Heart right ventricle (tissue), 16 donors: ENCODE measurements at regions not wholly inside any gene's neighbourhood (a gene's known extent, or its start where the extent isn't known, plus 50 kb on each side); places are given as distances from the start of the nearest gene placed in this dataset.

Experiments
- ATAC-seq, 8 donors: fragments of 200-7000 bp; cut with Tn5 transposase; one replicate each; pipeline ENCODE4 v1.9.1; 2020; ENCODE audit warnings: mild to moderate bottlenecking in 8 of 8, moderate library complexity in 8 of 8, moderate number of reproducible peaks in 1 of 8
- DNase-seq, 2 donors: peaks; one replicate each; pipeline ENCODE4 v3.0.0-alpha.2; 2020
- H3K27ac ChIP-seq, 10 donors: fragments of 200-600 bp; sonication (generic) in 2 of 10; one replicate each; pipeline versions ENCODE4 v1.5.0 to v1.8.0; 2020 to 2022; ENCODE audit warnings: mild to moderate bottlenecking in 3 of 10
- H3K27me3 ChIP-seq, 7 donors: fragments of 200-600 bp; one replicate each; pipeline ENCODE4 v1.8.0; 2021 to 2022; ENCODE audit warnings: mild to moderate bottlenecking in 2 of 7
- H3K36me3 ChIP-seq, 9 donors: fragments of 200-600 bp; sonication (generic) in 1 of 9; one replicate each; pipeline versions ENCODE4 v1.5.0 to v1.8.0; 2020 to 2022; ENCODE audit warnings: mild to moderate bottlenecking in 2 of 9
- H3K4me1 ChIP-seq, 9 donors: fragments of 200-600 bp; sonication (generic) in 1 of 9; one replicate each; pipeline versions ENCODE4 v1.5.0 to v1.8.0; 2020 to 2022; ENCODE audit warnings: mild to moderate bottlenecking in 4 of 9
- H3K4me3 ChIP-seq, 10 donors: fragments of 200-600 bp; sonication (generic) in 2 of 10; one replicate each; pipeline versions ENCODE4 v1.5.0 to v1.8.0; 2020 to 2022; ENCODE audit warnings: mild to moderate bottlenecking in 7 of 10, moderate library complexity in 2 of 10
- H3K9me3 ChIP-seq, 11 donors: fragments of 200-600 bp in 10 of 11; sonication (generic) in 2 of 11; one replicate each; pipeline versions ENCODE4 v1.5.0 to v1.8.0; 2013 to 2022; ENCODE audit warnings: mild to moderate bottlenecking in 2 of 11, control low read depth in 1 of 11, moderate library complexity in 1 of 11
- WGBS, 2 donors: extraction: QIAGEN DNeasy Blood & Tissue Kit; methylation state at CpG; one replicate each; pipeline ENCODE4 v1.1.7; 2013; ENCODE audit warnings: inconsistent platforms in 1 of 2; 5-methylcytosine and 5-hydroxymethylcytosine counted together
- intact Hi-C, 10 donors: fragments of 100-400 bp; cut with DNase I; formaldehyde crosslinking; loops; one replicate each; pipeline versions ENCODE4 v1.11.1 to v1.14.2; 2022
- TF ChIP-seq, protein P1 (sequence below), 9 donors: fragments of 200-600 bp; sonication (generic) in 2 of 9; IDR thresholded peaks; one replicate each; pipeline versions ENCODE4 v1.5.0 to v1.8.0; 2021 to 2022; ENCODE audit warnings: antibody characterized with exemption in 9 of 9, mild to moderate bottlenecking in 5 of 9, moderate library complexity in 1 of 9
- donor health status: Arrhythmogenic right ventricular cardiomyopathy.
- donor health status: ischemic (EF 13 %, LVEDD 7.1; RV severe dilation, severe dysfunction).
- donor health status: healthy with polysubstance abuse.
- donor health status: DM: no; HTN: yes; CAD: no.
- donor health status: DM: no; HTN: no; CAD: no.
- donor health status: ischemic (EF 25% LVEDD 6.9; RV normal size, moderate dysfunction).
- donor health status: ischemic (EF 25% LVEDD 5.7; RV mildly dilated, moderate dysfunction).
- donor health status: healthy.
- donor health status: DM: yes; HTN: yes; CAD: no.
- donor health status: Ischemic cardiomyopathy.
- donor health status: ischemic (EF 35%, LVEDD 5.7; RV mildly dilated, moderate dysfunction).
- donor health status: nonischemic (EF 11% LVEDD 7.7; RV severe dilation, severe dysfunction).
- donor health status: DM: yes; HTN: yes; CAD: no.
- donor health status: PGD.
- donor health status: ischemic (EF 29% LVEDD 5.4; RV normal size, mild dysfunction).
- donor health status: nonischemic (EF 23%, LVEDD 6.1; RV moderate dilation, normal function).

DNA sequence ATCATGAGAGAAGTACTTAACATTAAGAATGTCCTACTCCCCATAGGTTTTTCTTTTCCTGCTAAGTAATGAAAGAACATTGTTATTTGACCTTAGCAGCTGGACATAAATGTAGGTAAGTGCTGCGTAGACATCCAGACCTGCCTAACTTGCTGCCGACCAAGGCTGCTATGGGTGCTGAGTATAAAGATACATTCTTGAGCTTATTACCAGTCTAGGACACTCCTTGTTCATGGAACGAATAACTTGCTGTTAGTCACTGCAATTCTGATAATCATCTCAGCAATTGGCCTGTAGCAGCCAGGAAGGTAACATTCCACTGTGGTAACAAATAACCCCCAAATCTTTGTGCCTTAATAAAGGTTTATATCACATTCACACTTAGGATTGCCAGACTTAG is 478.1 kb downstream of the VRK1 start:
- DNase-seq, result no peak
- H3K27me3 ChIP-seq, result peaks cover 0 to 29% (median 10%) of the 10 kb centered on the region in 7 donors
- no peaks in the 10 kb centered on the region for H3K36me3 ChIP-seq
- no peaks in the 10 kb centered on the region for H3K4me1 ChIP-seq
- H3K9me3 ChIP-seq, result no peaks in the 10 kb centered on the region
- ATAC-seq, result no peak
- H3K4me3 ChIP-seq, result no peak overlapping the region
- H3K27ac ChIP-seq, result no peak overlapping the region
- intact Hi-C loops, result no loop called here
- TF ChIP-seq, protein P1, sequence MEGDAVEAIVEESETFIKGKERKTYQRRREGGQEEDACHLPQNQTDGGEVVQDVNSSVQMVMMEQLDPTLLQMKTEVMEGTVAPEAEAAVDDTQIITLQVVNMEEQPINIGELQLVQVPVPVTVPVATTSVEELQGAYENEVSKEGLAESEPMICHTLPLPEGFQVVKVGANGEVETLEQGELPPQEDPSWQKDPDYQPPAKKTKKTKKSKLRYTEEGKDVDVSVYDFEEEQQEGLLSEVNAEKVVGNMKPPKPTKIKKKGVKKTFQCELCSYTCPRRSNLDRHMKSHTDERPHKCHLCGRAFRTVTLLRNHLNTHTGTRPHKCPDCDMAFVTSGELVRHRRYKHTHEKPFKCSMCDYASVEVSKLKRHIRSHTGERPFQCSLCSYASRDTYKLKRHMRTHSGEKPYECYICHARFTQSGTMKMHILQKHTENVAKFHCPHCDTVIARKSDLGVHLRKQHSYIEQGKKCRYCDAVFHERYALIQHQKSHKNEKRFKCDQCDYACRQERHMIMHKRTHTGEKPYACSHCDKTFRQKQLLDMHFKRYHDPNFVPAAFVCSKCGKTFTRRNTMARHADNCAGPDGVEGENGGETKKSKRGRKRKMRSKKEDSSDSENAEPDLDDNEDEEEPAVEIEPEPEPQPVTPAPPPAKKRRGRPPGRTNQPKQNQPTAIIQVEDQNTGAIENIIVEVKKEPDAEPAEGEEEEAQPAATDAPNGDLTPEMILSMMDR (IDR thresholded peaks at IDR 0.05), result no peak
- WGBS, 2 donors, result 79 to 80% methylated on average over 3 of the region's 3 CpGs

GRCh38 chr14:97276573-97276972 is 479.4 kb downstream of the VRK1 start:
- Histone ChIP-seq H3K27ac (no peak overlapping the region), H3K27me3 (peaks cover 0 to 28% (median 10%) of the 10 kb centered on the region in 7 donors), H3K4me1 (no peaks in the 10 kb centered on the region), H3K36me3 (no peaks in the 10 kb centered on the region), H3K9me3 (no peaks in the 10 kb centered on the region), H3K4me3 (no peak overlapping the region)
- 58 to 71% methylated on average over 4 of the region's 4 CpGs for WGBS, 2 donors
- TF ChIP-seq, protein P1 (IDR thresholded peaks at IDR 0.05), result no peak
- DNase-seq (no peak), ATAC-seq (no peak)
- intact Hi-C loops, result no loop called here

DNA sequence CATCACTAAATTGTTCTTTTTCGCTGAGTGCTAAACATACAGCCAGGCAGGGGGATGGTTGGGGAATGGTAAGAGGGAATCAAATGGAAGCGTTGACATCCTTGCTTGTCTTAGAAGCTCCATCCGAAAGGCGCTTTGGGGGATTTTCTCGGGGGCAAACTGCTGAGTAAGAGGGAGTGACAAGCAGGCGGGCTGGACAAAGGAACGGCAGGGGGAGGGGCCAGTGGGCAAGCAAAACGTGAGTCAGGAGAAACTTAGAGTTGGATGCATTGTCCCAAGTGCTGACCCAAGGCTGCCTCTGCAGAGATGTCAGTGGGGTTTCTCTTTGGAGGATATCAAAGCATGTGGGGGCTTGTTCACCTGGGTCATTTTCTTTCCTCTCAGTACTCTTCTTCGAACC is 480.5 kb downstream of the VRK1 start:
- WGBS, 2 donors, result 34 to 40% methylated on average over 9 of the region's 9 CpGs
- TF ChIP-seq, protein P1 (IDR thresholded peaks at IDR 0.05), result no peak
- peaks cover 0 to 27% (median 10%) of the 10 kb centered on the region in 7 donors for H3K27me3 ChIP-seq

DNA sequence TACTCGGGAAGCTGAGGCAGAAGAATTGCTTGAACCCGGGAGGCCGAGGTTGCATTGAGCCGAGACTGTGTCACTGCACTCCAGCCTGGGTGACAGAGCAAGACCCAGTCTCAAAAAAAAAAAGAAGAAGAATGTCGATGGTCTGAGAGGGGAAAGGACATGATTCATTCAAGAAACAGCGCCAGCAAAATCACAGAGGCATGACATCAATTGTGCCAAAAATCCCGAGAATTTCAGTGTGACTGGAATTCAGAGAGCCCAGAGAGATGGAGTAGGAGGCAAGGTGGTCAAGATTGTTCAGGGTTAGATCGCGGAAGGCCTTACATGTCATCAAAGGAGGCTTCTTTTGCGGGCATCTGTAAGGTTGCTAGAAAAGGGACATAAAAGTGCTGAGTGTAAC is 483.3 kb downstream of the VRK1 start:
- no peaks in the 10 kb centered on the region for H3K36me3 ChIP-seq
- DNase-seq, result no peak
- H3K4me1 ChIP-seq, result no peaks in the 10 kb centered on the region
- WGBS, 2 donors, result 82 to 83% methylated on average over 10 of the region's 10 CpGs
- intact Hi-C loops, result no loop called here
- H3K27ac ChIP-seq, result no peak overlapping the region
- no peaks in the 10 kb centered on the region for H3K9me3 ChIP-seq
- H3K27me3 ChIP-seq, result peaks cover 0 to 19% (median 10%) of the 10 kb centered on the region in 7 donors
- TF ChIP-seq, protein P1 (IDR thresholded peaks at IDR 0.05), result no peak
- no peak overlapping the region for H3K4me3 ChIP-seq
- ATAC-seq, result no peak

More for the DNA sequence above, 480.5 kb downstream of the VRK1 start:
- no peaks in the 10 kb centered on the region for H3K4me1 ChIP-seq
- intact Hi-C loops, result no loop called here
- H3K4me3 ChIP-seq, result no peak overlapping the region
- no peak overlapping the region for H3K27ac ChIP-seq
- no peak for DNase-seq
- H3K9me3 ChIP-seq, result no peaks in the 10 kb centered on the region
- H3K36me3 ChIP-seq, result no peaks in the 10 kb centered on the region
- ATAC-seq, result no peak
